ENCODE measurements at regions not wholly inside any gene's neighbourhood (a gene's known extent, or its start where the extent isn't known, plus 50 kb on each side); places are given as distances from the start of the nearest gene placed in this dataset.

- H3K36me3 Mint-ChIP-seq (ENCODE audit: low read depth): no peaks in the 10 kb centered on the region
- ChIA-PET POLR2A (no interaction called here), CTCF (no interaction called here)
- intact Hi-C loops (cut with micrococcal nuclease): no loop called here
- H3K9me3 Mint-ChIP-seq: no peaks in the 10 kb centered on the region
- no peak for TF ChIP-seq CTCF (IDR thresholded peaks at IDR 0.05)
- no peak for ATAC-seq (ENCODE audit: low read depth)
- H3K4me1 Mint-ChIP-seq: no peaks in the 10 kb centered on the region
- H3K27ac Mint-ChIP-seq: no peak overlapping the region
- DNase-seq: no peak
- H3K27me3 Mint-ChIP-seq: peaks cover 2% of the 10 kb centered on the region
- no peak overlapping the region for H3K4me3 Mint-ChIP-seq
Observed at GRCh38 chr12:75759196-75759595, 247.8 kb upstream of the KRR1 start.

- Mint-ChIP-seq H3K4me3 (no peak overlapping the region), H3K4me1 (no peaks in the 10 kb centered on the region), H3K27me3 (peaks cover 2% of the 10 kb centered on the region), H3K36me3 (ENCODE audit: low read depth) (no peaks in the 10 kb centered on the region), H3K27ac (no peak overlapping the region), H3K9me3 (no peaks in the 10 kb centered on the region)
- ChIA-PET POLR2A (interaction anchor here (0.7 kb wide), 1 partner anchor 221 kb away, joined by 4 read pairs; no protein-coding TSS in a partner anchor), CTCF (no interaction called here)
- intact Hi-C loops (cut with micrococcal nuclease): no loop called here
- DNase-seq: no peak
- ATAC-seq (ENCODE audit: low read depth): no peak
- TF ChIP-seq CTCF (IDR thresholded peaks at IDR 0.05): no peak
Observed at GRCh38 chr12:75756771-75757170, 245.4 kb upstream of the KRR1 start.

DNA sequence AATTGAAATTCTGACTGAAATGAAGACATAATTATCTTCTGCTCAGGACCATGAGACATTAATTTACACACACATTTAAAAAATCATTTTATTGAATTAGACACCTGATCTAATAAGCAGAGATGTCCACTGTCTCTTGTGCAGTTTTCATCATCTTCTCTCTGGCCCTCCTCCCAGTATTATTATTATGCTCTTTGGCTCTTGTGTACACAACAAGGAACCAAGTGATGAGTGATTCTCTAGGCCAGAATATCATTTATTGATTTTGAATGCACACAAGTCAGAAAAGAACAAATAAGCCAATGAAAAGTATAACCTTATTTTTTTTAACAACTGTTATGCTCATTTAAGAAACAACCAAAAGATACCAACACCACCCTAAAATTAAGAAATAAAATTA is 244.7 kb upstream of the KRR1 start:
- Mint-ChIP-seq H3K27ac (no peak overlapping the region), H3K4me1 (no peaks in the 10 kb centered on the region), H3K36me3 (ENCODE audit: low read depth) (no peaks in the 10 kb centered on the region), H3K27me3 (peaks cover 2% of the 10 kb centered on the region), H3K4me3 (no peak overlapping the region), H3K9me3 (no peaks in the 10 kb centered on the region)
- no peak for TF ChIP-seq CTCF (IDR thresholded peaks at IDR 0.05)
- POLR2A ChIA-PET: no interaction called here
- DNase-seq (no peak), ATAC-seq (ENCODE audit: low read depth) (no peak)
- intact Hi-C loops (cut with micrococcal nuclease): no loop called here
- CTCF ChIA-PET: no interaction called here

DNA sequence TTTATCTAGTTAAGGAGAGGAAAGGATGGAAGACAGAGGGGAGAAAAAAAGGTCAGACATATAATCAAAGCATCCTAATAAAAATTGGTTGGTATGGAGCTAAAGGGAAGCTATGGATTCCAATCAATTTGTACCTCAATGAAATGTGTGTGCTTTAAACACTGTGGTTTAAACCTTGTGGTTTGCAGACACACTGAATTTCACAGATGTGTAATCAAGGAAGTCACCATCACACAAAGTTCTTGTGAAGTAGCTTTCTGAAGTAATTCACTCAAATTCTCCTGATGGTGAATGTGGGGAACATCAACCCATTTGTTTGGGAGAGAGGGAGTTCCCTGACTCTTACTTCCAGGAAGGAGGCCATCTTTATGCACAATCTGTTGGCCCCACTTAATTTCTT is 243.3 kb upstream of the KRR1 start:
- intact Hi-C loops (cut with micrococcal nuclease): no loop called here
- TF ChIP-seq CTCF (IDR thresholded peaks at IDR 0.05): no peak
- peaks cover 2% of the 10 kb centered on the region for H3K27me3 Mint-ChIP-seq
- ATAC-seq (ENCODE audit: low read depth) (no peak), DNase-seq (no peak)
- no peaks in the 10 kb centered on the region for H3K36me3 Mint-ChIP-seq (ENCODE audit: low read depth)
- H3K27ac Mint-ChIP-seq: no peak overlapping the region
- H3K4me3 Mint-ChIP-seq: no peak overlapping the region
- no peaks in the 10 kb centered on the region for H3K9me3 Mint-ChIP-seq
- CTCF ChIA-PET: no interaction called here
- POLR2A ChIA-PET: no interaction called here
- no peaks in the 10 kb centered on the region for H3K4me1 Mint-ChIP-seq

GRCh38 chr12:75754141-75754540 is 242.7 kb upstream of the KRR1 start:
- no peaks in the 10 kb centered on the region for H3K36me3 Mint-ChIP-seq (ENCODE audit: low read depth)
- no peak overlapping the region for H3K27ac Mint-ChIP-seq
- POLR2A ChIA-PET: no interaction called here
- no peak for DNase-seq
- H3K4me1 Mint-ChIP-seq: no peaks in the 10 kb centered on the region
- ATAC-seq (ENCODE audit: low read depth): no peak
- intact Hi-C loops (cut with micrococcal nuclease): no loop called here
- no peak overlapping the region for H3K4me3 Mint-ChIP-seq
- CTCF ChIA-PET: no interaction called here
- no peaks in the 10 kb centered on the region for H3K9me3 Mint-ChIP-seq
- no peak for TF ChIP-seq CTCF (IDR thresholded peaks at IDR 0.05)
- peaks cover 2% of the 10 kb centered on the region for H3K27me3 Mint-ChIP-seq
